Adrenal gland (tissue), 5 donors: ENCODE measurements at regions not wholly inside any gene's neighbourhood (a gene's known extent, or its start where the extent isn't known, plus 50 kb on each side); places are given as distances from the start of the nearest gene placed in this dataset.

Experiments
- POLR2A ChIP-seq, 2 donors: fragments of 450-650 bp; IDR thresholded peaks; one replicate each; pipeline ENCODE4 v1.6.1; 2017; ENCODE audit warnings: antibody characterized with exemption in 2 of 2, mild to moderate bottlenecking in 2 of 2, moderate library complexity in 1 of 2
- TF ChIP-seq, protein P1 (sequence below), 6 experiments: fragments of 450-650 bp in 4 of 6; fragments of 200-600 bp in 2 of 6; sonication (generic) in 1 of 6; IDR thresholded peaks; 1 replicate in 5 of 6; 2 replicates in 1 of 6; pipeline versions ENCODE4 v1.5.1 to v1.8.0; 2016 to 2021; ENCODE audit warnings: antibody characterized with exemption in 6 of 6, mild to moderate bottlenecking in 2 of 6, moderate library complexity in 1 of 6
- donor health status: DM: no; HTN: no; CAD: no.

DNA sequence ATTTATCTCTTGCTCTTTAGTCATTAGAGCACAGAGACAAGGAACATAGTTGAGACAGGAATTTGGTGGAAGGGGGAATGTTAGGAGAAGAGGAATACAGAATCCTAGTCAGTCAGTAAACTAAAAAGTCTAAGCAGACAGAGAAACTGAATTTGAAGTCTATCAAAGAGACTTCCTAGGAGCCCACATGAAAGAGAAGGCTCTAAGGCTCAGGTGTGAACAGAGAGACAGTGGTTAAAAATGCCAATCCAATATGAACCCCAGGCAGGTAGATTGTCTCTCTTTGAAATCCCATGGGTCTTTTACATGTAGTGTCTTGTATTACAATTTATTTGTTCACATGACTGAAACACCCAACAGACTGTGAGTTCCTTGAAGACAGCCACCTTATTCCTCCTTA, 77.8 kb upstream of the NFKB1 start:
- no peak for TF ChIP-seq POLR2A (IDR thresholded peaks at IDR 0.05)
- TF ChIP-seq, protein P1, sequence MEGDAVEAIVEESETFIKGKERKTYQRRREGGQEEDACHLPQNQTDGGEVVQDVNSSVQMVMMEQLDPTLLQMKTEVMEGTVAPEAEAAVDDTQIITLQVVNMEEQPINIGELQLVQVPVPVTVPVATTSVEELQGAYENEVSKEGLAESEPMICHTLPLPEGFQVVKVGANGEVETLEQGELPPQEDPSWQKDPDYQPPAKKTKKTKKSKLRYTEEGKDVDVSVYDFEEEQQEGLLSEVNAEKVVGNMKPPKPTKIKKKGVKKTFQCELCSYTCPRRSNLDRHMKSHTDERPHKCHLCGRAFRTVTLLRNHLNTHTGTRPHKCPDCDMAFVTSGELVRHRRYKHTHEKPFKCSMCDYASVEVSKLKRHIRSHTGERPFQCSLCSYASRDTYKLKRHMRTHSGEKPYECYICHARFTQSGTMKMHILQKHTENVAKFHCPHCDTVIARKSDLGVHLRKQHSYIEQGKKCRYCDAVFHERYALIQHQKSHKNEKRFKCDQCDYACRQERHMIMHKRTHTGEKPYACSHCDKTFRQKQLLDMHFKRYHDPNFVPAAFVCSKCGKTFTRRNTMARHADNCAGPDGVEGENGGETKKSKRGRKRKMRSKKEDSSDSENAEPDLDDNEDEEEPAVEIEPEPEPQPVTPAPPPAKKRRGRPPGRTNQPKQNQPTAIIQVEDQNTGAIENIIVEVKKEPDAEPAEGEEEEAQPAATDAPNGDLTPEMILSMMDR (IDR thresholded peaks at IDR 0.05) = no peak
